Gastrocnemius medialis (tissue), 4 donors: ENCODE measurements at regions not wholly inside any gene's neighbourhood (a gene's known extent, or its start where the extent isn't known, plus 50 kb on each side); places are given as distances from the start of the nearest gene placed in this dataset.

Source experiments
- CTCF ChIP-seq, 5 experiments: fragments of 450-650 bp in 3 of 5; fragments of 200-600 bp in 2 of 5; sonication (generic) in 2 of 5; IDR thresholded peaks in 4 of 5; conservative IDR thresholded peaks in 1 of 5; 1 replicate in 4 of 5; 2 replicates in 1 of 5; pipeline ENCODE4 v1.5.1; 2016 to 2019; ENCODE audit warnings: antibody characterized with exemption in 5 of 5, mild to moderate bottlenecking in 3 of 5, moderate library complexity in 3 of 5
- POLR2A ChIP-seq, 2 donors: fragments of 450-650 bp; IDR thresholded peaks; one replicate each; pipeline ENCODE4 v1.6.1; 2017; ENCODE audit warnings: antibody characterized with exemption in 2 of 2, mild to moderate bottlenecking in 2 of 2, moderate library complexity in 2 of 2

GRCh38 chr1:188584119-188584518, 1755.4 kb downstream of the PLA2G4A start:
- no peak for TF ChIP-seq CTCF (IDR thresholded peaks at IDR 0.05 in 4 of 5, conservative IDR thresholded peaks at IDR 0.05 in 1 of 5)
- TF ChIP-seq POLR2A (IDR thresholded peaks at IDR 0.05) = no peak
